B cell (primary cell): ENCODE measurements at regions not wholly inside any gene's neighbourhood (a gene's known extent, or its start where the extent isn't known, plus 50 kb on each side); places are given as distances from the start of the nearest gene placed in this dataset.

Experiments
- EZH2 ChIP-seq: IDR thresholded peaks from 2 replicates; pipeline ENCODE4 v1.6.1; 2012; ENCODE audit warnings: borderline replicate concordance, low read depth, mild to moderate bottlenecking, moderate library complexity, low read length; ENCODE audit not compliant: insufficient read depth, poor library complexity, severe bottlenecking
- TF ChIP-seq, protein P1 (sequence below): fragments of 200-600 bp; IDR thresholded peaks from one replicate; pipeline ENCODE4 v1.8.0; 2022; ENCODE audit warnings: antibody characterized with exemption, mild to moderate bottlenecking

DNA sequence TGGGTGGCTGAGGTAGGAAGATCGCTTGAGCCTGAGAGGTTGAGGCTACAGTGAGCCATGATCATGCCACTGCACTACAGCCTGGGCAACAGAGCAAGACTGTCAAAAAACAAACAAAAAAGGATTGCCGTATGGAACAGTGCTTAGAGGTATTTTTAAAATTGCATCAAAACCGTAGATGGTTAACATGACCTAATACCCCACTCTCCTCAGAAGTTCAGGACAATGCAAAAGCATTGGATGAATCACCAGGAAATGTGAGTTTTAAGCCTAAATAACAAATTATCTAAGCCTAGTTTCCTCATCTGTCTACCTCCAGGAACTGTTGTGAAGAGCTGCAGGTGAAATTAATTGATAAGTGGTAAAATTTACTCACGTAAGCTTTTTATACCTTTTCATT lies 123.8 kb upstream of the ID4 start:
- TF ChIP-seq, protein P1, sequence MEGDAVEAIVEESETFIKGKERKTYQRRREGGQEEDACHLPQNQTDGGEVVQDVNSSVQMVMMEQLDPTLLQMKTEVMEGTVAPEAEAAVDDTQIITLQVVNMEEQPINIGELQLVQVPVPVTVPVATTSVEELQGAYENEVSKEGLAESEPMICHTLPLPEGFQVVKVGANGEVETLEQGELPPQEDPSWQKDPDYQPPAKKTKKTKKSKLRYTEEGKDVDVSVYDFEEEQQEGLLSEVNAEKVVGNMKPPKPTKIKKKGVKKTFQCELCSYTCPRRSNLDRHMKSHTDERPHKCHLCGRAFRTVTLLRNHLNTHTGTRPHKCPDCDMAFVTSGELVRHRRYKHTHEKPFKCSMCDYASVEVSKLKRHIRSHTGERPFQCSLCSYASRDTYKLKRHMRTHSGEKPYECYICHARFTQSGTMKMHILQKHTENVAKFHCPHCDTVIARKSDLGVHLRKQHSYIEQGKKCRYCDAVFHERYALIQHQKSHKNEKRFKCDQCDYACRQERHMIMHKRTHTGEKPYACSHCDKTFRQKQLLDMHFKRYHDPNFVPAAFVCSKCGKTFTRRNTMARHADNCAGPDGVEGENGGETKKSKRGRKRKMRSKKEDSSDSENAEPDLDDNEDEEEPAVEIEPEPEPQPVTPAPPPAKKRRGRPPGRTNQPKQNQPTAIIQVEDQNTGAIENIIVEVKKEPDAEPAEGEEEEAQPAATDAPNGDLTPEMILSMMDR: no peak
- no peak for TF ChIP-seq EZH2
